ENCODE measurements at regions not wholly inside any gene's neighbourhood (a gene's known extent, or its start where the extent isn't known, plus 50 kb on each side); places are given as distances from the start of the nearest gene placed in this dataset.

DNA sequence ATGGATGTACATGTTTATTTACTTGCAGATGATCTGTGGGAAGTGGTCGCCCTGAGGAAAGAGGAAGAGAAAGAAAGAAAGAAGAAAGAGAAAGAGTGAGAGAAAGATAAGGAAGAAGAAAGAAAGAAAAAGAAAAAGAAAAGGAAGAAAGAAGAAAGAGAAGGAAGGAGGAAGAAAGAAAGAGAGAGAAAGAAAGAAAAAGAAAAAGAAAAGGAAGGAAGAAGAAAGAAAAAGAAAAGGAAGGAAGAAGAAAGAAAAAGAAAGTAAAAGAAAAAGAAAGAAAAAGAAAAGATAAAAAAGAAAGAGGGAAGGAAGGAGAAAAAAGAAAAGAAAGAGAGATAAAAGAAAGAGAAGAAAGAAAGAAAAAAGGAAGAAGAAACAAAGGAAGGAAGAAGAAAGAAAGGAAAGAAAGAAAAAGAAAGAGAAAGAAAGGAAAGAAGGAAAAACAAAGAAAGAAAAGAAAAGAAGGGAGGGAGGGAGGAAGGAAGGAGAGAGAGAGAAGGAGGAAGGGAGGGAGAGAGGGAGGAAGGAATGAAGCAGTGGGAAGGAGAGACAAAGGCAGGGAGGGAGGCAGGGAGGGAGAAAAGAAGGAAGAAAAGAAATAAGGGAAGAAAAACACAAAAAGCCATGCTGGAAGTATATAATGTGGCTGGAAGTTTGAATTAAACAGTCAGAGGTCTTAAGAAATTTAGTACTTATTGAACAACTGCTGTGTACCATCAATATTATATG, 976.6 kb downstream of the FAM181B start:
- no peaks in the 10 kb centered on the region for H3K27me3 ChIP-seq (replicated peaks)
- TF ChIP-seq, protein P1, sequence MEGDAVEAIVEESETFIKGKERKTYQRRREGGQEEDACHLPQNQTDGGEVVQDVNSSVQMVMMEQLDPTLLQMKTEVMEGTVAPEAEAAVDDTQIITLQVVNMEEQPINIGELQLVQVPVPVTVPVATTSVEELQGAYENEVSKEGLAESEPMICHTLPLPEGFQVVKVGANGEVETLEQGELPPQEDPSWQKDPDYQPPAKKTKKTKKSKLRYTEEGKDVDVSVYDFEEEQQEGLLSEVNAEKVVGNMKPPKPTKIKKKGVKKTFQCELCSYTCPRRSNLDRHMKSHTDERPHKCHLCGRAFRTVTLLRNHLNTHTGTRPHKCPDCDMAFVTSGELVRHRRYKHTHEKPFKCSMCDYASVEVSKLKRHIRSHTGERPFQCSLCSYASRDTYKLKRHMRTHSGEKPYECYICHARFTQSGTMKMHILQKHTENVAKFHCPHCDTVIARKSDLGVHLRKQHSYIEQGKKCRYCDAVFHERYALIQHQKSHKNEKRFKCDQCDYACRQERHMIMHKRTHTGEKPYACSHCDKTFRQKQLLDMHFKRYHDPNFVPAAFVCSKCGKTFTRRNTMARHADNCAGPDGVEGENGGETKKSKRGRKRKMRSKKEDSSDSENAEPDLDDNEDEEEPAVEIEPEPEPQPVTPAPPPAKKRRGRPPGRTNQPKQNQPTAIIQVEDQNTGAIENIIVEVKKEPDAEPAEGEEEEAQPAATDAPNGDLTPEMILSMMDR (IDR thresholded peaks at IDR 0.05; ENCODE audit: low read depth, low read length, missing control alignments) = no peak
- in situ Hi-C loops (cut with HindIII; ENCODE audit: low pct_ligation_motif_present, low sequenced_read_pairs) = no loop called here

GRCh38 chr11:81749245-81749644, 984.4 kb downstream of the FAM181B start:
- TF ChIP-seq, protein P1 (IDR thresholded peaks at IDR 0.05; ENCODE audit: low read depth, low read length, missing control alignments) = no peak
- DNase-seq = no peak
- H3K4me3 ChIP-seq (ENCODE audit: low read depth, low read length) = no peak overlapping the region
- H3K27ac ChIP-seq = no peak overlapping the region
- H3K27me3 ChIP-seq (replicated peaks) = no peaks in the 10 kb centered on the region
- in situ Hi-C loops (cut with HindIII; ENCODE audit: low pct_ligation_motif_present, low sequenced_read_pairs) = no loop called here
- H3K36me3 ChIP-seq (replicated peaks) = no peaks in the 10 kb centered on the region

More for the DNA sequence above, 976.6 kb downstream of the FAM181B start:
- H3K4me3 ChIP-seq (ENCODE audit: low read depth, low read length) = no peak overlapping the region
- H3K36me3 ChIP-seq (replicated peaks) = no peaks in the 10 kb centered on the region
- H3K27ac ChIP-seq = no peak overlapping the region
- no peak for DNase-seq

- Histone ChIP-seq H3K4me3 (ENCODE audit: low read depth, low read length) (no peak overlapping the region), H3K27ac (no peak overlapping the region), H3K36me3 (replicated peaks) (no peaks in the 10 kb centered on the region), H3K27me3 (replicated peaks) (no peaks in the 10 kb centered on the region)
- TF ChIP-seq, protein P1 (IDR thresholded peaks at IDR 0.05; ENCODE audit: low read depth, low read length, missing control alignments) = no peak
- DNase-seq = no peak
- in situ Hi-C loops (cut with HindIII; ENCODE audit: low pct_ligation_motif_present, low sequenced_read_pairs) = no loop called here
These were observed 989.1 kb downstream of the FAM181B start for GRCh38 chr11:81744336-81745116.

DNA sequence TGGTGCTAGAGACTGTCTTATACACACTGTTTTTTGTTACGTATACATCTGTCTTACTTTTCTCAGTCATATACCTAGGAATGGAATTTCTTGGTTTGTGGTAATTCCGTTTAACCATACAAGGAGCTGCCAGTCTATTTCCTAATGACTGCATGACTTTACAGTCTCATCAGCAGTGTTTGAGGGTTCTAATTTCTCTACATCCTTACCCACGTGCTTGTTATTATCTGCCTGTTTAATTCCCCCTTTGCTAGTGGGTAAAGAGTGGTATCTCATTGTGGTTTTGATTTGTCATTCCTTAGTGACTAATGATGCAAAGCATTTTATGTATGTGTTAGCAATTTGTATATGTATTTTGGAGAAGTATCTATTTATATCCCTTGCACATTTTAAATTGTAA, 1008.0 kb downstream of the FAM181B start:
- H3K4me3 ChIP-seq (ENCODE audit: low read depth, low read length) = no peak overlapping the region
- no peak overlapping the region for H3K27ac ChIP-seq
- TF ChIP-seq, protein P1 (IDR thresholded peaks at IDR 0.05; ENCODE audit: low read depth, low read length, missing control alignments) = no peak
- in situ Hi-C loops (cut with HindIII; ENCODE audit: low pct_ligation_motif_present, low sequenced_read_pairs) = no loop called here
- H3K27me3 ChIP-seq (replicated peaks) = no peaks in the 10 kb centered on the region
- H3K36me3 ChIP-seq (replicated peaks) = no peaks in the 10 kb centered on the region
- peak; percentile 69 for DNase-seq

DNA sequence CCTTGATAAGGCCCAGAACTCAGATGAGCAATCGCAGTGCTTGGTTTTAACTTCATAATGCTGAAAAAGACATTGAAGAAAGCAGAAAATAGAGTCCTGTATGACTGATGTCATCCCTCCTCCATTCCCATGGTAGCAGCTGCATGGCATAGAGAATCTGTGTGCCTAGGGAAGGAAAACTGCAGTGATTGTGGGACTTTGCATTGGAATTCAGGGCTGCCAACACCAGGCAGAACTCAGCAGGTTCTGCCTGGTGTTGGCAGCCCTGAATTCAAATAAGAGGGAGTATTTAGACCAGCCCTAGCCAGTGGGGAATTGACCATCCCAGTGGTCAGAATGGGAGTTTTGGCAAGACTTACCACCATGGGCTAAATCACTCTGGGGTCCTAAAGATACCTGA, 1016.0 kb downstream of the FAM181B start:
- DNase-seq = no peak
- TF ChIP-seq, protein P1 (IDR thresholded peaks at IDR 0.05; ENCODE audit: low read depth, low read length, missing control alignments) = no peak
- in situ Hi-C loops (cut with HindIII; ENCODE audit: low pct_ligation_motif_present, low sequenced_read_pairs) = no loop called here
- H3K27me3 ChIP-seq (replicated peaks) = no peaks in the 10 kb centered on the region
- no peaks in the 10 kb centered on the region for H3K36me3 ChIP-seq (replicated peaks)
- no peak overlapping the region for H3K4me3 ChIP-seq (ENCODE audit: low read depth, low read length)
- no peak overlapping the region for H3K27ac ChIP-seq

Data from brain microvascular endothelial cell (primary cell).